ENCODE measurements at regions not wholly inside any gene's neighbourhood (a gene's known extent, or its start where the extent isn't known, plus 50 kb on each side); places are given as distances from the start of the nearest gene placed in this dataset.

- Histone ChIP-seq H2AFZ (ENCODE audit: low read depth, low read length) (no peak overlapping the region), H3K36me3 (ENCODE audit: control insufficient read depth in 2 of 2, extremely low read depth in 1 of 2, insufficient read depth in 2 of 2, low read length in 2 of 2) (no peaks in the 10 kb centered on the region), H3K4me1 (ENCODE audit: control insufficient read depth, extremely low read depth, insufficient read depth, low read length) (no peaks in the 10 kb centered on the region), H3K27ac (ENCODE audit: insufficient read depth, low read depth, low read length) (no peak overlapping the region), H3K4me3 (replicated peaks in 1 of 3; ENCODE audit: insufficient read depth in 1 of 3, low read depth in 1 of 3, low read length in 3 of 3) (no peak overlapping the region), H3K27me3 (ENCODE audit: control insufficient read depth in 2 of 2, insufficient read depth in 2 of 2, low read length in 2 of 2) (no peaks in the 10 kb centered on the region), H3K9me3 (replicated peaks; ENCODE audit: control insufficient read depth, insufficient read depth, low read length) (no peaks in the 10 kb centered on the region), H3K79me2 (ENCODE audit: control insufficient read depth, insufficient read depth, low read length) (no peaks in the 10 kb centered on the region), H3K9me1 (replicated peaks; ENCODE audit: control insufficient read depth, extremely low read depth, insufficient read depth, low read length) (no peaks in the 10 kb centered on the region), H3K9ac (replicated peaks; ENCODE audit: extremely low read depth, insufficient read depth, low read length) (no peak overlapping the region), H3K4me2 (ENCODE audit: insufficient read depth, low read length) (no peak overlapping the region), H4K20me1 (replicated peaks; ENCODE audit: control insufficient read depth, extremely low read depth, insufficient read depth, low read length) (no peaks in the 10 kb centered on the region)
- FAIRE-seq (no peak), DNase-seq (ENCODE audit: low read depth, low spot score) (no peak)
- dilution Hi-C loops (cut with MboI; ENCODE audit: extremely low pct_ligation_motif_present, low sequenced_read_pairs): no loop called here
- CTCF ChIA-PET: no interaction called here
- intact Hi-C loops (cut with micrococcal nuclease): no loop called here
- POLR2A ChIA-PET: no interaction called here
- TF ChIP-seq MYC (IDR thresholded peaks at IDR 0.05; ENCODE audit: low read depth, low read length) (no peak), JUN (IDR thresholded peaks at IDR 0.05; ENCODE audit: borderline replicate concordance, insufficient read depth, insufficient read length, low read depth) (no peak), MAX (IDR thresholded peaks at IDR 0.05; ENCODE audit: insufficient read depth, insufficient read length) (no peak), POLR2AphosphoS5 (IDR thresholded peaks at IDR 0.05; ENCODE audit: insufficient read depth, low read depth, low read length) (no peak), FOS (IDR thresholded peaks at IDR 0.05; ENCODE audit: borderline replicate concordance, insufficient read depth, low read length) (no peak), EZH2 (IDR thresholded peaks at IDR 0.05; ENCODE audit: borderline replicate concordance, low read depth, low read length, severe bottlenecking) (no peak), CTCF (IDR thresholded peaks at IDR 0.05; ENCODE audit: extremely low read depth in 1 of 2, insufficient read depth in 1 of 2, low read depth in 1 of 2, low read length in 2 of 2) (no peak), GATA2 (IDR thresholded peaks at IDR 0.05; ENCODE audit: insufficient read depth, insufficient read length, low read depth, low read length) (no peak)
- BruUV-seq (replicated peaks): no TSS peak
Measured at GRCh38 chr20:39897058-39897457, 792.0 kb downstream of the MAFB start.
